Adipocyte (in vitro differentiated cells): ENCODE measurements at regions not wholly inside any gene's neighbourhood (a gene's known extent, or its start where the extent isn't known, plus 50 kb on each side); places are given as distances from the start of the nearest gene placed in this dataset.

Experiments used
- DNase-seq: peaks from one replicate; pipeline ENCODE4 v3.0.0-alpha.2; 2015; ENCODE audit warnings: low read depth
- H3K27me3 ChIP-seq: replicated peaks from 2 replicates; pipeline ENCODE4 v1.7.0; 2013; ENCODE audit warnings: mild to moderate bottlenecking, low read length, moderate library complexity; ENCODE audit not compliant: control insufficient read depth, insufficient read depth
- H3K36me3 ChIP-seq: 2 replicates; pipeline ENCODE4 v1.7.0; 2013; ENCODE audit warnings: low read length, mild to moderate bottlenecking, moderate library complexity; ENCODE audit not compliant: control insufficient read depth, insufficient read depth, severe bottlenecking
- H3K4me1 ChIP-seq: 2 replicates; pipeline ENCODE4 v1.7.0; 2013; ENCODE audit warnings: mild to moderate bottlenecking, low read length, moderate library complexity; ENCODE audit not compliant: control insufficient read depth, insufficient read depth
- H3K4me3 ChIP-seq: 2 replicates; pipeline ENCODE4 v1.7.0; 2013; ENCODE audit warnings: mild to moderate bottlenecking, low read length, moderate library complexity
- H3K9ac ChIP-seq: 2 replicates; pipeline ENCODE4 v1.7.0; 2013; ENCODE audit warnings: mild to moderate bottlenecking, low read length, moderate library complexity
- H3K9me3 ChIP-seq: 2 replicates; pipeline ENCODE4 v1.7.0; 2013; ENCODE audit warnings: mild to moderate bottlenecking, low read length, moderate library complexity; ENCODE audit not compliant: control insufficient read depth

DNA sequence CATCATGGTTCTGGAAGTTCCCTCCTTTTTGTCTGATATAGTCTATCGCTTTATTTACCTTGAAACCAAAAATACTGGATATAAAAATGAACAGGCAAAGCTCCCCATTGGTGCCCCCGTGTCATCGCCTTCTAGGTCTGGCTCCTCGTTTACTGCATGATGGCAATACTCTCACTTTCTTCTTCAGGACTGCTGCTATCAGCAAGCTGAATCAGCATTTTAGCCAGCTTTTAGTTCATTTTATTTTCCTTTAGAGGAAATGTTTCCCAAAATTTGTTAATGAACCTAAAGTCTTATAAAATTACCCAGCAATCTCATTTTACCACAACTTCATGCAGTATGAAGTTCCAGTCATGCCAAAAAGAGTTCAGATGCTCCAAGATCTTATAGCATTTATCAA is 80.5 kb downstream of the ZIC3 start:
- Histone ChIP-seq H3K4me3 (no peak overlapping the region), H3K36me3 (no peaks in the 10 kb centered on the region), H3K27me3 (peaks cover 4% of the 10 kb centered on the region), H3K4me1 (no peaks in the 10 kb centered on the region), H3K9me3 (no peaks in the 10 kb centered on the region), H3K9ac (no peak overlapping the region)
- DNase-seq = no peak

DNA sequence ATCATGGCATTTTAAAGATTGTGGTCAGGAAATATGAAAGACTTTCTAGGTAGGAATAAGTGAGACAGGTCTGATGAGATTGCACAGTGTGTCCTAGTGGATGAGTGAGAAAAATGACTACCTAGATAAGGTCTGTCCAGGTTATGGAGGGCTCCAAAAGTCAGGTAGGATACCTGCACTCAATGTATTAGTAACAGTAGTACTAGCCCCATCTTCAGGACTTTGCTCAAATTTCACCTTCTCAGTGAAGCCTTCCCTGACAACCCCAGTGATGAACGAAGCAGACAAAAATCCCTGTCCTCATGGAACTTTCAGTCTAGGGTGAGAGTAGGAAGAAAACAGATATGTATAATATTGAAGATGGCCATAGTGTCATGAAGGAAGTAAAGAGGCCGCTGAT is 85.7 kb downstream of the ZIC3 start:
- Histone ChIP-seq H3K9me3 (peaks cover under 1% of the 10 kb centered on the region), H3K36me3 (no peaks in the 10 kb centered on the region), H3K9ac (no peak overlapping the region), H3K27me3 (no peaks in the 10 kb centered on the region), H3K4me1 (no peaks in the 10 kb centered on the region), H3K4me3 (no peak overlapping the region)
- no peak for DNase-seq

GRCh38 chrX:137652086-137652485 is 86.2 kb downstream of the ZIC3 start:
- H3K36me3 ChIP-seq = no peaks in the 10 kb centered on the region
- peaks cover 2% of the 10 kb centered on the region for H3K9me3 ChIP-seq
- no peak overlapping the region for H3K4me3 ChIP-seq
- no peaks in the 10 kb centered on the region for H3K4me1 ChIP-seq
- no peaks in the 10 kb centered on the region for H3K27me3 ChIP-seq
- H3K9ac ChIP-seq = no peak overlapping the region
- no peak for DNase-seq

DNA sequence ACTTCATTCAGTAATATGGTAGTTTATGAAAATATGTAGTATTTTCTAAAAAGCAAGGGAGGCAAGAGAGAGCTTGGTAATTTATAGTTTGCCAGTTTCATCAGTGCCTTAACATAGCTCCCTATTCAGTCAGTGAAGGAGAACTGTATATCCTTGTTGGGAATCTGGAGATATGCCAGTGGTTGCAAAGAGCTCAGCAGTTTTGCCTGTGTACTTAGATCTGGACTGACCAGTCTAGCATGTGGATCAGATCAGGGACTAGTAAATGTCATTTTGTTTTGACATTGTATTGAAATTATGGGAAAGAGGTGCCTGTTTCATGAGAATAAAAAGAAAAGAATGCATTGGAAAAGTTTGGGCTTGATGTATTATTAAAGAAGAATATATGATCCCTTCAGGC is 88.6 kb downstream of the ZIC3 start:
- no peaks in the 10 kb centered on the region for H3K4me1 ChIP-seq
- H3K36me3 ChIP-seq = no peaks in the 10 kb centered on the region
- H3K27me3 ChIP-seq = no peaks in the 10 kb centered on the region
- no peak for DNase-seq
- H3K4me3 ChIP-seq = no peak overlapping the region
- H3K9me3 ChIP-seq = peaks cover 8% of the 10 kb centered on the region
- H3K9ac ChIP-seq = no peak overlapping the region

DNA sequence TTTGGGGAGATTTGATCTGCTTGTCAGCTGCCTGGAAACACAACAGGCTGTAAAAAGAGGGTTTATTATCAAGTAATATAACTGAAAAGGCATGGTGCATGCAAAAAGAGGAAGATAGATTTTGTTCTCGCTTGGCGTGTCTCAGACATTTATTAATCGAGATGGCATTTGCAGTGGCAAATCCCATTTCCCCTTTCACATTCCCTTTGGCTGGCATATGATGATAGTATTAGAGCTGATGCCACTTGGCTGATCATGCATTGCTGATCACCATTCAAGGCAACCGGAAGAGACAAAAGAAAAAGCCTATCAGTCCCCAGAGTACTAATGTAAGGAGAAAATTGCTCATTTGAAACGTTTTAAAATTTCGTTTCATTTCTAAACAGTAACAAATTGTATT is 101.8 kb downstream of the ZIC3 start:
- H3K9ac ChIP-seq = no peak overlapping the region
- H3K36me3 ChIP-seq = no peaks in the 10 kb centered on the region
- no peak for DNase-seq
- no peaks in the 10 kb centered on the region for H3K27me3 ChIP-seq
- H3K4me3 ChIP-seq = no peak overlapping the region
- H3K9me3 ChIP-seq = no peaks in the 10 kb centered on the region
- H3K4me1 ChIP-seq = peaks cover 2% of the 10 kb centered on the region

- no peaks in the 10 kb centered on the region for H3K36me3 ChIP-seq
- H3K9me3 ChIP-seq = no peaks in the 10 kb centered on the region
- no peaks in the 10 kb centered on the region for H3K27me3 ChIP-seq
- no peak overlapping the region for H3K9ac ChIP-seq
- H3K4me3 ChIP-seq = no peak overlapping the region
- no peak for DNase-seq
- no peaks in the 10 kb centered on the region for H3K4me1 ChIP-seq
Measured at GRCh38 chrX:137684591-137684990, 118.7 kb downstream of the ZIC3 start.

- H3K9me3 ChIP-seq = no peaks in the 10 kb centered on the region
- H3K27me3 ChIP-seq = no peaks in the 10 kb centered on the region
- no peak overlapping the region for H3K9ac ChIP-seq
- H3K4me1 ChIP-seq = no peaks in the 10 kb centered on the region
- H3K4me3 ChIP-seq = no peak overlapping the region
- DNase-seq = no peak
- H3K36me3 ChIP-seq = no peaks in the 10 kb centered on the region
Measured at GRCh38 chrX:137695417-137695816, 129.5 kb downstream of the ZIC3 start.

- Histone ChIP-seq H3K9ac (no peak overlapping the region), H3K36me3 (no peaks in the 10 kb centered on the region), H3K4me1 (no peaks in the 10 kb centered on the region), H3K9me3 (no peaks in the 10 kb centered on the region), H3K4me3 (no peak overlapping the region), H3K27me3 (peaks cover 3% of the 10 kb centered on the region)
- DNase-seq = no peak
Measured at GRCh38 chrX:137707348-137707747, 141.4 kb downstream of the ZIC3 start.

- H3K4me3 ChIP-seq = no peak overlapping the region
- DNase-seq = no peak
- H3K9me3 ChIP-seq = peaks cover 4% of the 10 kb centered on the region
- H3K9ac ChIP-seq = no peak overlapping the region
- no peaks in the 10 kb centered on the region for H3K36me3 ChIP-seq
- peaks cover 9% of the 10 kb centered on the region for H3K27me3 ChIP-seq
- H3K4me1 ChIP-seq = no peaks in the 10 kb centered on the region
Measured at GRCh38 chrX:137742846-137743245, 176.9 kb downstream of the ZIC3 start.

DNA sequence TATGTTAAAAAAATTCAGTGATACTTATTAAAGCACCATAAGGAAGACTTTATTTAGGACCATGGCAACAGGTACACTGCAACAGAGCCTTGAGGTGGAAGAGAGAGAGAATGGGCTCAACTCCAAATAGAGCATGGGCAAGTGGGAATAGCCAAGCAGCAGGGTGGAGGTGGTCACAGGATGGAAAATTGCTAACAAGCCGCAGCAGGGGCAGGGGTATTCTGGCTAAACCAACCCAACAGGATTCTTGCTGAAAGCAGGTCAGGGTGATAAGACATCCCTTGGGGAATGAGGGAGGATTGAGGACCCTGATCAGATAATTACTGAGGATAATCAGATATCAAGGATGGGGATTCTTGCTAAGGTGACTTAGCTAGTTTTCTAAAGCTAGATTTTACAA is 177.5 kb downstream of the ZIC3 start:
- peaks cover 4% of the 10 kb centered on the region for H3K9me3 ChIP-seq
- H3K4me3 ChIP-seq = no peak overlapping the region
- DNase-seq = no peak
- peaks cover 11% of the 10 kb centered on the region for H3K27me3 ChIP-seq
- H3K9ac ChIP-seq = no peak overlapping the region
- no peaks in the 10 kb centered on the region for H3K4me1 ChIP-seq
- no peaks in the 10 kb centered on the region for H3K36me3 ChIP-seq

DNA sequence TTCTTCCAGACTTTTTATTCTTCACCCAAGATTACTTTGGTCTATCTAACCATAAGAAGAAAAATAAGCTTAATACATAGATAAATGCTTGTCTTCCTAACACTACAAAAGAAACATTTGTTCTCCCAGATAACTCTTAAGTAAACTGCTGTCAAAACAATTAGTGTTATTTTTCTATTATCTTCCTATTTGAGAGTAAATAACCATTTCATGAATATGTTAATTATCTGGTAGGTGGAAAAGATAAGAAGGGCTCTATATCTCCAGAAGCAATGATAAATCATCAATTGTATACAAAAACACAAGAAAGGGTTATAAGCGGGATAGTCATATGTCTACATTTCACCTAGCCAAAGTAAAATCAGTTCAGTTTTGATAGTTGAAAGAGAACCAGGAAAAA is 180.4 kb downstream of the ZIC3 start:
- H3K9ac ChIP-seq = no peak overlapping the region
- no peak overlapping the region for H3K4me3 ChIP-seq
- no peaks in the 10 kb centered on the region for H3K9me3 ChIP-seq
- no peaks in the 10 kb centered on the region for H3K36me3 ChIP-seq
- H3K4me1 ChIP-seq = no peaks in the 10 kb centered on the region
- peaks cover 11% of the 10 kb centered on the region for H3K27me3 ChIP-seq
- no peak for DNase-seq

DNA sequence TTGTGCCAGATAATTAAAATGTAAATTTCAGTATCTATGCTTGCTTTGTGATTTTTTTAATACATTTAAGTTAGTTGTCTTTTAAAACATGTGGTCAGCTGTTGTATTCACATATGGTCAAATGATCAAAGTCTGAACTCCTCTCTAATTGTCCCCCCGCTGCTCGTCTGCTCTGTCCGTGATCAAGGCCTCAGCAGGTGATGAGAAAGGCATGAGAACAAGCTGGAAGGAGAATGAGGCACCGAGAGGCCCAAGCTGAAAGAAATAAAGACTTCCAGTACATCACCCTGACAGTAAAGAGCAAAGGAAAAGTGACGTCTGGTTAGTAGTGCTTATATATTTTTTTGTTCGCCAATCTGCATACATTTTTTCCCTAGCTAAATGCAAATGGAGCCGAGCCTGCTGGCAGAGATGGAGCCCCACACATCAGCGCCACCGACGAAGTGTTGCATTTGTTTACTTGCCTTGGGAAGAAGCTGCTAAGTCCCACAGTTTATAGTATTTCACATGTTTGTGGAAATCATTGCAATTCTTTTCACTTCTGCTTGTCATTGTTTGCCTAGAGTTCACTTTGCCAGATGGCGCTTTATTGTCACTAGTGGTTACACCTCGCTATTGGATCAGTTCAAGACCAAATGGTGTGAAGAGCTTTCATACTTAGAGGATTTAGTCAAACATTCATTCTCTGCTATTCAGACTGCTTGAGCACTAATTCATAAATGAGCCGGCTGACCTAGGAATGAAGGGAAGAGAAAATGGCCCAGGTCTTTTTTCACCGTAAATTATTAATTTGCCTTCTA is 181.5 kb downstream of the ZIC3 start:
- Histone ChIP-seq H3K36me3 (no peaks in the 10 kb centered on the region), H3K27me3 (peaks cover 11% of the 10 kb centered on the region), H3K4me3 (no peak overlapping the region), H3K9ac (no peak overlapping the region), H3K9me3 (no peaks in the 10 kb centered on the region), H3K4me1 (no peaks in the 10 kb centered on the region)
- no peak for DNase-seq
